22Rv1 (cell line): ENCODE measurements at regions not wholly inside any gene's neighbourhood (a gene's known extent, or its start where the extent isn't known, plus 50 kb on each side); places are given as distances from the start of the nearest gene placed in this dataset.

Experiments used
- ZFX ChIP-seq: fragments of 450-650 bp; IDR thresholded peaks from 2 replicates; pipeline ENCODE4 v1.6.1; 2017; ENCODE audit warnings: antibody characterized with exemption, borderline replicate concordance
- TF ChIP-seq, protein P1 (sequence below): fragments of 450-650 bp; IDR thresholded peaks from 2 replicates; pipeline ENCODE4 v1.5.1; 2017; ENCODE audit warnings: mild to moderate bottlenecking

DNA sequence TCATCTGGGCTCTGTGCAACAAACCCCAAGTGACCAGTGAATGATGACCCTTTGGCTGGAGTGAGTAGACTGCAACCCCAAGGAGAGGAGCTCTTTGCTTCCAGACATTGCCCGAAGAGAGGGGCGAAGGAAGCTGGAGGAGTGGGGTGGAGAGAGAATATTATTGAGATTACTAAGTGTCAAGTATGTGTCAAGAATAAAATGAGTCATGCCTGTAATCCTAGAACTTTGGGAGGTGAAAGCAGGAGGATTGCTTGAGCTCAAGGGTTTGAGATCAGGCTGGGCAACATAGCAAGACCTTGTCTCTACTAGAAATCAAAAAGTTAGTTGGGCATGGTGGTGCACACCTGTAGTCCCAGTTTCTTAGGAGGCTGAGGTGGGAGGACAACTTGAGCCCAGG, 142.0 kb upstream of the CCL2 start:
- TF ChIP-seq, protein P1, sequence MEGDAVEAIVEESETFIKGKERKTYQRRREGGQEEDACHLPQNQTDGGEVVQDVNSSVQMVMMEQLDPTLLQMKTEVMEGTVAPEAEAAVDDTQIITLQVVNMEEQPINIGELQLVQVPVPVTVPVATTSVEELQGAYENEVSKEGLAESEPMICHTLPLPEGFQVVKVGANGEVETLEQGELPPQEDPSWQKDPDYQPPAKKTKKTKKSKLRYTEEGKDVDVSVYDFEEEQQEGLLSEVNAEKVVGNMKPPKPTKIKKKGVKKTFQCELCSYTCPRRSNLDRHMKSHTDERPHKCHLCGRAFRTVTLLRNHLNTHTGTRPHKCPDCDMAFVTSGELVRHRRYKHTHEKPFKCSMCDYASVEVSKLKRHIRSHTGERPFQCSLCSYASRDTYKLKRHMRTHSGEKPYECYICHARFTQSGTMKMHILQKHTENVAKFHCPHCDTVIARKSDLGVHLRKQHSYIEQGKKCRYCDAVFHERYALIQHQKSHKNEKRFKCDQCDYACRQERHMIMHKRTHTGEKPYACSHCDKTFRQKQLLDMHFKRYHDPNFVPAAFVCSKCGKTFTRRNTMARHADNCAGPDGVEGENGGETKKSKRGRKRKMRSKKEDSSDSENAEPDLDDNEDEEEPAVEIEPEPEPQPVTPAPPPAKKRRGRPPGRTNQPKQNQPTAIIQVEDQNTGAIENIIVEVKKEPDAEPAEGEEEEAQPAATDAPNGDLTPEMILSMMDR: no peak
- TF ChIP-seq ZFX: no peak
